ENCODE measurements at regions not wholly inside any gene's neighbourhood (a gene's known extent, or its start where the extent isn't known, plus 50 kb on each side); places are given as distances from the start of the nearest gene placed in this dataset.
"Not testable (repeated sequence)": the region's sequence is repeated elsewhere in the genome, so short reads cannot be mapped to it uniquely, and the experiment has no call there.

- no peak for DNase-seq
Measured at GRCh38 chr18:1304392-1304992, 399.8 kb downstream of the ADCYAP1 start.

GRCh38 chr18:1306641-1307040 is 402.0 kb downstream of the ADCYAP1 start:
- DNase-seq = no peak

- no peak for DNase-seq
Measured at GRCh38 chr18:1308686-1309085, 404.0 kb downstream of the ADCYAP1 start.

GRCh38 chr18:1311376-1311775 is 406.7 kb downstream of the ADCYAP1 start:
- DNase-seq = no peak

- not testable (repeated sequence) for DNase-seq
Measured at GRCh38 chr18:1335345-1335744, 430.7 kb downstream of the ADCYAP1 start.

- no peak for DNase-seq
Measured at GRCh38 chr18:1350931-1351450, 446.3 kb downstream of the ADCYAP1 start.

GRCh38 chr18:1353025-1353424 is 448.4 kb downstream of the ADCYAP1 start:
- DNase-seq = no peak

- DNase-seq = no peak
Measured at GRCh38 chr18:1357724-1358123, 453.1 kb downstream of the ADCYAP1 start.

GRCh38 chr18:1361936-1362335 is 457.3 kb downstream of the ADCYAP1 start:
- DNase-seq = no peak

GRCh38 chr18:1370552-1370951 is 465.9 kb downstream of the ADCYAP1 start:
- DNase-seq = no peak

GRCh38 chr18:1371724-1372123 is 467.1 kb downstream of the ADCYAP1 start:
- no peak for DNase-seq

GRCh38 chr18:1383465-1383864 is 478.8 kb downstream of the ADCYAP1 start:
- no peak for DNase-seq

- DNase-seq = not testable (repeated sequence)
Measured at GRCh38 chr18:1388468-1388867, 483.8 kb downstream of the ADCYAP1 start.

GRCh38 chr18:1392046-1392445 is 487.4 kb downstream of the ADCYAP1 start:
- DNase-seq = no peak

GRCh38 chr18:1392865-1393734 is 488.4 kb downstream of the ADCYAP1 start:
- DNase-seq = no peak

- no peak for DNase-seq
Measured at GRCh38 chr18:1393929-1394328, 489.3 kb downstream of the ADCYAP1 start.

GRCh38 chr18:1394426-1394825 is 489.8 kb downstream of the ADCYAP1 start:
- no peak for DNase-seq

- no peak for DNase-seq
Measured at GRCh38 chr18:1394966-1395365, 490.3 kb downstream of the ADCYAP1 start.

GRCh38 chr18:1408376-1408775 is 503.7 kb downstream of the ADCYAP1 start:
- DNase-seq = no peak

- DNase-seq = no peak
Measured at GRCh38 chr18:1412655-1413322, 508.1 kb downstream of the ADCYAP1 start.

GRCh38 chr18:1413323-1413675 is 508.6 kb downstream of the ADCYAP1 start:
- DNase-seq = no peak

- DNase-seq = no peak
Measured at GRCh38 chr18:1416074-1416473, 511.4 kb downstream of the ADCYAP1 start.

- DNase-seq = no peak
Measured at GRCh38 chr18:1421502-1421901, 516.8 kb downstream of the ADCYAP1 start.

- DNase-seq = no peak
Measured at GRCh38 chr18:1422634-1423033, 518.0 kb downstream of the ADCYAP1 start.
